ENCODE measurements at regions not wholly inside any gene's neighbourhood (a gene's known extent, or its start where the extent isn't known, plus 50 kb on each side); places are given as distances from the start of the nearest gene placed in this dataset.
A peak's percentile ranks its signal among the peaks of the same experiment; 100 is the strongest.
"Not testable (repeated sequence)": the region's sequence is repeated elsewhere in the genome, so short reads cannot be mapped to it uniquely, and the experiment has no call there.

DNA sequence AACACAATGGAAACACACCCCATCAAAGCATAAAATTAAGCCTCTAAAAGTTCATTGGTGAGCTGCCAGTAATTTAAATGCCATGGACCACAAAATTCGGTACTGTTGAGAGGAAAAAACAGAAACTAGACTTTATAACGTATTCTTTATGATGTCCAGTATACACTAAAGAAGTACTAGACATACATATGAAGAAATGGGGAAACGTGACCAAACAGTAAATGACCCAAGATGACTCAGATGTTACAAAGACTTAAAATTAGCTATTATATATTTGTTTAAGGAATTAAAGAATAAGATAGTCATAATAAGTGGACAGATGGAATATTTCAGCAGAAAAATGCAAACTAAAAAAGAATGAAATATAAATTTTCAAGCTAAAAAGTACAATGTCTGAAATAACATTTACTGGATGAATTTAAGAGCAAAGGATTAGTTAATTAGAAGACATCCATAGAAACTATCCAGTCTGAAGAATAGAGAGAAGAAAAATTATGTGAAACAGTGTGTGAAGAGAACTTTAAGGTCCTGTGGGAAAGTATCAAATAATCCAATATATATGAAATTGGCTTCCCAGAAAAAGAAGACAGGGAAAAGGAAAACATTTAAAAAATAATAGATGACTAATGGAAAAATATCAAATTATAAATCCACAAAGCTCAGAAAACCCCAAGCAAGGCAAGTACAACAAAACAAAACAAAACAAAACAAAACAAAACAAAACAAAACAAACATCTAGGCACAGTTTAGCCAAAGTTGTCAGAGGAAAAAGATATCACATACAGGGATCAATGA, 69.4 kb downstream of the SAMD9 start:
- intact Hi-C loops (cut with DNase I), result no loop called here
- no peak for DNase-seq (ENCODE audit: missing footprints)

DNA sequence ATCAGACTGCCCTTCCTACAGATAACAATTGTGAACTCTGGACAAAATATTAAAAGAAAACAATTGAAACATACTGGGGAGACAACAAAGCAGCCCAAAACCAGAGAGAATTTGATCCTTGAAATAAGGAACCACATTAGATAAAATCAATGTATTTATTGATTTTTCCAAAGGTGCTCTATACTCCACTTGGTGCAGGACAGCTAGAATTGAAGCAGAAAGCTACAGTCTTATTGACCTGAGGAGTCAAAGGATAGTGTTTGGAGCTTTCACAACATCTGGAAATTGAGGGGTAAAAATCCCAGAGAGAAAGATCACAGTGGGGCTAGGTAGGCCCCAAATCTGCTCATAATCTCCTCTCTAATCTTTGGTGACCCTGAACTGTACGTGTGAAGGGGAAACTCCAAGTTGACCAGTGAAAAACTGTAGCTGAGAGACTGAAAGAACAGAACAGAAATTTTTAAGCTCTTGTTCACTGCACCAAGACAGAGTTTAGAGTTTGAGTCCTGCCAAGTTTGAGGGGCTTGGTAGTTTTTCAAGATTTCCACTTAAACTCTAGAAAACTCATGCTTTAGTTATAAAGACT, 70.2 kb downstream of the SAMD9 start:
- intact Hi-C loops (cut with DNase I), result no loop called here
- DNase-seq (ENCODE audit: missing footprints), result no peak
- ATAC-seq, result no peak

More for the DNA sequence above, 69.4 kb downstream of the SAMD9 start:
- no peak for ATAC-seq

DNA sequence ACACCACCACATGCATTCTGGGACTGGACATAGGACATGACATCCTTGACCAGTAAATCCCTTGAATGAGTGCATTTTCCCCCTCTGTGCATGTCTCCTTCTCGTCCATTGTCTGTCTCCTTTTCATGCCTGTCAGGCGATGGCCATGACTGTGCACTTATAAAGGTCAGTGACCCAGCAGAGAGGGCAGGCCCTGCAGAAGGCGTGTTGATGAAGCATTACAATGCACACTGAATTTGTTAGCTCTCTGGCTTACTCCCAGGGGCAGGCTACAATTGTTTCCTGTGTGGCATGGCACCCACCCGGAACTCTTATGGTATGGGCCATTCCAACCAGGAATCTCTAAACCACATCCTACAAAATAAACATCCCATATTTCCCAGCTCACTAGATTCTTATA, 71.1 kb downstream of the SAMD9 start:
- peak; percentile 46 for DNase-seq (ENCODE audit: missing footprints)
- no peak for ATAC-seq
- intact Hi-C loops (cut with DNase I), result no loop called here

DNA sequence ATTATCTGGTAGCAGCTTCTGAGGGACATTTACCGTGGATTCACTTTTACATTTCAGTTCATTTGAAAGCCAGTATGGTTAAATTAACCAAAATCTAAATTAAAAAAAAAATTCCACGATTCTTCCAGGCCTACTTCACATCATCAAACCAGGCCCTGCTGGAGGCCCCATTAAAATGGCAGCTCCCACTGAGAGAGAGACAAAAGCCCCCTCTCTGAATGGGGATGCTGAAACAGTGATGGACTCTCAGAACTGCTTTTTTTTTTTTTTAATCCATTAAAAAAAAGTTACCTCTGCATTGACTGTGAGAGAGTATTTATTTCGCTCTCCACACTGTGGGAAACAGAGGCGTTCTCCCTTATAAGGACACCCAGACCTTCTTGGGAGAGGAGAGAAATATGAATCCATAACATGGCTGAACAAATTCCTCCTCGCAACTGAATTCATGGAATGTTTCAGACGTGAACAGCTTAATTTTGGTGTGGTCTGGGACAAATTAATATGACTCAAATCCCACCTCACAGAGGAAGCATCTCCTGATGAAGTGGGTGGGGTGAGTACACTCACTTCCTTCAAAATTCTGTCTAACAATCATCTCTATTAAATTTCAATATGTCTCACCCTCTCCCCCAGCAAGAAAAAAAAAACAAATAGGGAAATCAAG, 73.5 kb downstream of the SAMD9 start:
- intact Hi-C loops (cut with DNase I), result no loop called here

DNA sequence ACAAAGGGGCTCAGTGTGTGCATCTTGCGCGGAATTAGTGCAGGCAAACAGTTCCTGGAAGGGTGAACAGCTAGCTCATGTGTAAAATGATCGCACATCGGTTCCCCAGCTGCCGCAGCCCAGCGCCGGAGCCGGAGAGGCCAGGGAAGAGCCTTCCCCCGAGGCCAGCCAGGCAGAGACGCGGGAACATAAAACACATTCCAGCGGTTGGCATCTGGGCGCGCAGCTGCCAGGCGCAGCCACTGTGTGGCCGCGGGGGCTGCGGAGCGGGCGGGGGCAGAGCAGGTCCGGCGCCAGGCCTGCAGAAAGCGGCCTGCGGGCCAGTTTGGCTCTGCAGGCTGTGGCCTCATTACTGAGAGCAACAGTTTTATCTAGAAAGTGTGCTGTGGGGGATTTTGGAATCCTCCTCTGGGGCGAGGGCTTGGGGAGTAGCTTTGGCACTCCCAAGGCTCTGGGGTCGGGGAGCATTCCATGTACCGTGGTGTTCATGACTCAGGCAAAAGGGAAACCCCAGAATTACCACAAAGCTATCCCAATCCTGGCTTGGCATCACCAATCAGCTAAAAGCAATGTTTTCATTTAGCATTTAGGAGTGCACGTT, 74.3 kb downstream of the SAMD9 start:
- peak; percentile 59 for ATAC-seq
- DNase-seq (ENCODE audit: missing footprints), result peak; percentile 64
- intact Hi-C loops (cut with DNase I), result no loop called here

More for the DNA sequence above, 73.5 kb downstream of the SAMD9 start:
- ATAC-seq, result no peak
- no peak for DNase-seq (ENCODE audit: missing footprints)

DNA sequence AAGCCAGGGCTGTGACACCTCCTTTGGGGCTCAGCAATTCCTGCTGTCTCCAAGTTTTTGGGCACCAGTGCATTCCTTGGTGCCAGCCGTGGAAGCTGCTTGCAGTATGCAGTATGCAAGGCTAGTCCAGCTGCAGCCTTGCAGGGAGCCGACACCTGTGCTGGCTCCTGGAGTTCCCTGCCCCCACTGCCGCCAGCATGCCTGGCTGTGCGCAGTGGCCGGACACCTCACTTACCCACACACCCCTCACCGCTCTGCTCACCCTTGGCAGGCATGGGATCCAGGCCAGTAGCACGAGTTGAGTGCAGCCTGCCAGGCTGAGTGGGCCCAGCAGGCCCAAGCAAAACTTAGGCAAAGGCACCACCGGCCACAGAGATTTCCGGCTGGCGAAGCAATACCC, 77.4 kb downstream of the SAMD9 start:
- intact Hi-C loops (cut with DNase I), result no loop called here
- DNase-seq (ENCODE audit: missing footprints), result peak; percentile 46
- no peak for ATAC-seq

DNA sequence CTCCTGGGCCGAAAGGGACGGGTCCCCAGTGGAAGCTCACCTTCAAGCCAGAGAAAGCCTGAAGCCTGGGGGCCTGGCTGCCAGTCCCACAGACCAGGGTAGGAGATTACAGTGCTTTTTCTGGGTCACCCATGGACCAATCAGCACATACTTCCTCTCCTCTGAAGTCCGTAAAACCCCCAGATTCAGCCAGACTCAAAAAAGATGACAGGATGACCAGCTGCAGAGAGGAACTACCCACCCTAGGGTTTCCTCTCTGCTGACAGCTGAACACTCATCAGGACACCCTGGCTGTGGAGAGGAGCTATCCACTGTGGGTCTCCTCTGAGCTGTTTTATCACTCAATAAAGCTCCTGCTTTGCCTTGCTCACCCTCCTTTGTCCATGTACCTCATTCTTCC, 78.0 kb downstream of the SAMD9 start:
- ATAC-seq (no peak), DNase-seq (ENCODE audit: missing footprints) (peak; percentile 32)
- intact Hi-C loops (cut with DNase I), result no loop called here

DNA sequence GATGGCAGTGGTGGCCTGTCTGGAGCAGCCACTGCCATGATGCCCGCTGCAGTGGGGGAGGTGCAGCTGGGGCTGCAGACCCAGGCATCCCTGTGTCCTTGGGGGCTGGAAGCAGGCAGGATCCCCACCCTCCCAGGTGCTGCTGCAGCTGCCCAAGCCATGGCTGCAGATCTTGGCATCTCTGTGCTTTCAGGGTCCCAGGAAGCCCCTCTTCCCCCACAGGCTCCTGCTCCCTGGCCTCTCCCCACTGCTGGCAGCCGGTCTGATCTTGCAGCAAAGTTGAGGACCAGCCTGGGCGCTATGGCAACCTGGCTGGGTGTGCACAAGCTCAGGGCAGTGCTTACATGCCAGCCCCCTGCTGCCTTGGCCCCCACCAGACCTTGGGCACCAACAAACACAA, 78.5 kb downstream of the SAMD9 start:
- intact Hi-C loops (cut with DNase I), result no loop called here
- ATAC-seq (no peak), DNase-seq (ENCODE audit: missing footprints) (no peak)

DNA sequence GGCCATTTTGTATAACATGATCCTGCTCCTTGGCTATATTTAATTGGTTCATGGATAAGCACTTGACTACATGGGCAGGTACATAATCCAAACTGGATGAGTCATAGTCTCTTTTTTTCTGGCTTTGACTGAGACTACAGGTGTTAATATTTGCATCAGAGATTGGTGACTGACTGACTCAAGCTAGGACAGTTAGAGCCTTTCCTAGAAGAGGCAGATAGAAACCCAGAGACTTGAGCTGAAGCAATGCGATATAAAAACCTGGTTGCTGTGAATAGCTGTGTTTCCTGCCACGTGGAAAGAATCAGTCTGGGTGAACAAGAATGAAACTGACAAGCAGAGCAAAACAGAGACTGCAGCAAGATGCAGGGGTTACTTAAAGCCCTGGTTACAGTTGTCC, 81.0 kb downstream of the SAMD9 start:
- ATAC-seq (no peak), DNase-seq (ENCODE audit: missing footprints) (no peak)
- intact Hi-C loops (cut with DNase I), result no loop called here

DNA sequence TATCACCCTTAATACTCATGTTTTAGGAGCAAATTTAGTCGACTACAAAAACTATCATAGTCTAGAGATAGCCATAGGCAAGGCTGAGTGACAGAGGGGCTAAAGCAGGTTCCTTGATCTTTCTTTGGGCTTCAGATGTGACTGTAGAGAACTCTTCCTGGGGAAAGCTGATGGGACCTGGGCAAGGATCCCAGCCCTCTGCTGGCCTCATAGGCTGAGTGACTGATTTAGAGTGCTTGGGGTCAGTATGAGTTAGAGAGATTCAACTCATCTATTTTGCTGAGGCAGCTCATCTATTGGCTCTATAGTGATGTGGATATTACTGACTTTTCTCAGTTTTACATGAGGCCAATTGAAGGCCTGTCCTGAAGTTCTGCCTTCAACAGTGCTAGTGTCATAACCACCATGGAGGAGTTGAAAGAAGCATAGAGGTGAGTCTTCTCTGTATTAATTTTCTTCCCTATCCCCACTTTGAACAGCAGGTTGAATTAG, 81.6 kb downstream of the SAMD9 start:
- DNase-seq (ENCODE audit: missing footprints) (no peak), ATAC-seq (no peak)
- intact Hi-C loops (cut with DNase I), result no loop called here

DNA sequence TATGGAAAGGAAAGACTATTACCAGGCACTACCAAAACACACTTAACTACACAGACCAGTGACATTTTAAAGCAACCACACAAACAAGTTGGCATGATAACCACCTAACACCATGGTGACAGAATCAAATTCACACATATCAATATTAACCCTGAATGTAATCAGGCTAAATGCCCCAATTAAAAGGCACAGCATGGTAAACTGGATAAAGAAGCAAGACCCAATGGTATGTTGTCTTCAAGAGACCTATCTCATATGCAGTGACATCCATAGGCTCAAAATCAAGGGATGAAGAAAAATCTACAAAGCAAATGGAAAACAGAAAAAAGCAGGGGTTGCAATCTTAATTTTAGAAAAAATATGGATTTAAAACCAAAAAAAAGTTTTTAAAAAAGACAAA, 86.0 kb downstream of the SAMD9 start:
- DNase-seq (ENCODE audit: missing footprints) (no peak), ATAC-seq (no peak)
- intact Hi-C loops (cut with DNase I), result no loop called here

DNA sequence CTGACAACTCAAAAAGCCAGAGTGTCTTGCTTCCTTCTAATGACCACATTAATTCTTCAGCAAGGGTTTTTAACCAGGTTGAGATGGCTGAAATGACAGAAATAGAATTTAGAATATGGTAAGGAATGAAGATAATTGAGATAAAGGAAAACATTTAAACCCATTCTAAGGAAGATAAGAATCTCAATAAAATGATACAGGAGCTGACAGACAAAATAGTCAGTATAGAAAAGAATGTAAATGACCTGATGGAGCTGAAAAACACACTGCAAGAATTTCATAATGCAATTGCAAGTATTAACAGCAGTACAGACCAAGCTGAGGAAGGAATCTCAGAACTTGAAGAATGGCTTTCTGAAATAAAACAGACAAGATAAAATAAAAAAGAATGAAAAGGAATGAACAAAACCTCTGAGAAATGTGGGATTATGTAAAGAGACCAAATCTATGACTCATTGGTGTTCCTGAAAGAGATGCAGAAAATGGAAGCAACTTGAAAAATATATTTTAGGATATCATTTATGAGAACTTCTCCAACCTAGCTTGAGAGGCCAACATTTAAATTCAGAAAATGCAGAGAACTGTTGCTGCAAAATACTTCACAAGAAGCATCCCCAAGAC, 87.1 kb downstream of the SAMD9 start:
- ATAC-seq (no peak), DNase-seq (ENCODE audit: missing footprints) (no peak)
- intact Hi-C loops (cut with DNase I), result no loop called here

DNA sequence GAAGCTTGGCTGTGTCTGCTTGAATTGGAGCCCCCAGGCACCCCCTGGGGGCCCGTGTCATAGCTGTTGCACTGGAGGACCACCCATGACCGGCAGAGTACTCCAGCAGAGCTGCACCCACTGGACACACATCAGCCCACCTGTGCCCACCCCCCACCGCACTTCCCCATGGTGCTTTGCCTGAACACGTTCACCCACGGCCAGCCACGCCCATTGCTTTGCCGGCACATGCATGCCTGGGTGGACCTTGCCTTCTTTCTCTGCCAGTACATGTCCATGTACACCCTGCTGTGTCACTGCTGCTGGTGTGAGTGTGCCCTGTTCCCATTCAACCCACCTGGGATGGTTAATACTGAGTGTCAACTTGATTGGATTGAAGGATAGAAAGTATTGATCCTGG, 88.7 kb downstream of the SAMD9 start:
- DNase-seq (ENCODE audit: missing footprints) (peak; percentile 49), ATAC-seq (no peak)
- intact Hi-C loops (cut with DNase I), result no loop called here

DNA sequence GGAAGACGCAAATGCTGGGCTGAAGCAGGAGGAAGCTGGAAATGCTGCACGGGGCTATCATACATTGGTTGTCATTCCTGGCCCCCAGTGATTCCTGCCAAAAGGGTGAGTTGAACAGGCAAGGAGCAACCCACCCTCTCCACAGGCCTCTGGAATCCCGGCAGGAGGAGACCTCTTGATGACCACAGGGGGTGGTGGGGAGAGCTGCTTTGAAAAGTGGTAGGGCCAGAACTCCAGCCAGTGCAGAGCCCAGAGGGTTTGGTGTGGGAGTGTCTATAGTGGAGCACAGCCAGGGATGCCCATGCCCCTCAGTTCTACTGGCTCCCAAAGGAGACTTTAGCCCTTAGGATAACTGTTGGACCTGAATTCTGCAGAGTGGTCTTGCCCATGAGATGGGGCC, 89.2 kb downstream of the SAMD9 start:
- intact Hi-C loops (cut with DNase I), result no loop called here
- DNase-seq (ENCODE audit: missing footprints), result no peak
- ATAC-seq, result no peak

DNA sequence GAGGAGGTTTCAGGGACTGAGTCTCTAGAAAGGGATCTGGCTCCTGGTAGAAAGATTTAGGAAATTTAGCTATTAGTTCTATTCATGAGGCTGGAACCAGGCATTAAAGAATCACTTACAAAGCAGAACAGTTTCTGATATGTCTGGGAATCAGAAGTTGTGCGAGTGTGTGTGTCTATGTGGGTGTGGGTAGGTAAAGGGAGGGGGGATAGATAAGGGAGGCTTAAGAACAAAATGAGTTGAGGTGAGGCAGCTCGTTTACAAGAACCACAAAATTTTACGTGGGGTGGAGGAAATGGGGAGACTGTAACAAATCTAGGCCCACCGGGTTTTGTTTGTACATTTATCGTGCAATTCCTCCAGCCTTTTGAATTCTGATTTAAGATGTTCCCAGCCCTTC, 90.7 kb downstream of the SAMD9 start:
- intact Hi-C loops (cut with DNase I), result no loop called here
- ATAC-seq, result no peak

DNA sequence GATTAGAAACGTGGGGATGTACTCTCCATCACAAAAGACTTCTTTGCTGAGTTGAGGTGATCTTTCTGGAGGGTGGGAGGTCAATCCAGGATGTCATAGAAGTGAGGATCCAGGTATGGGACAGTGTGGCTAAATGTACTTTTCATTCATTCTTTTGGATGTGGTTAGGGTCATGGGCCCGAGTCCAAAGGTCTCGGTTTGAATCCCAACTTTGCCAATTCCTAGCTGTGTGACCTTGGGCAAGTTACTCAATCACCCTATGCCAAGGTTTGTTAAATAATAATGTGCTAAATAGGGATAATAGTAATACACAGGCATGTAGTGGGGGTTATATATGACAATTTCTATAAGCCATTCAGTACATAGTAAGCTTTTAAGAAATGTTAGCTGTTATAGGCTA, 91.4 kb downstream of the SAMD9 start:
- no peak for DNase-seq (ENCODE audit: missing footprints)
- ATAC-seq, result no peak
- intact Hi-C loops (cut with DNase I), result no loop called here

More for the DNA sequence above, 90.7 kb downstream of the SAMD9 start:
- no peak for DNase-seq (ENCODE audit: missing footprints)

DNA sequence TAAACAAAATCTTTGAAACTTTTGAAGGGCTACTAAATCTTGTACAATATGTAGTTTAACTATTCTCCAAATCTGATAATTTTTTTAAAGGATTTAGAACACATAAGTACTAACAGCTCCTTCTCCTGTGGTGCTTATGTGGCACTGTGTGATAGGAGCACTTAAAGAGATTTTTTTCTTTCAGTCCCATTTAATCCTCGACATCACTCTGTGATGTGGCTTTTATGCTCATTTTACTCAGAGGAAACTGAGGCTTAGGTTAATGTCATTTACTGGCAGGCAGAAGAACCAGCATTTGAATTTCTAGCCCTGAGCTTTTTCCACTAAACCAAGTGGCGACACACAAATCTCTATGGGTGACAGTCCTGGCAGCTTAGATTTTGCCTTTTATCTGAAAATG, 92.4 kb downstream of the SAMD9 start:
- DNase-seq (ENCODE audit: missing footprints), result no peak
- intact Hi-C loops (cut with DNase I), result no loop called here
- no peak for ATAC-seq

DNA sequence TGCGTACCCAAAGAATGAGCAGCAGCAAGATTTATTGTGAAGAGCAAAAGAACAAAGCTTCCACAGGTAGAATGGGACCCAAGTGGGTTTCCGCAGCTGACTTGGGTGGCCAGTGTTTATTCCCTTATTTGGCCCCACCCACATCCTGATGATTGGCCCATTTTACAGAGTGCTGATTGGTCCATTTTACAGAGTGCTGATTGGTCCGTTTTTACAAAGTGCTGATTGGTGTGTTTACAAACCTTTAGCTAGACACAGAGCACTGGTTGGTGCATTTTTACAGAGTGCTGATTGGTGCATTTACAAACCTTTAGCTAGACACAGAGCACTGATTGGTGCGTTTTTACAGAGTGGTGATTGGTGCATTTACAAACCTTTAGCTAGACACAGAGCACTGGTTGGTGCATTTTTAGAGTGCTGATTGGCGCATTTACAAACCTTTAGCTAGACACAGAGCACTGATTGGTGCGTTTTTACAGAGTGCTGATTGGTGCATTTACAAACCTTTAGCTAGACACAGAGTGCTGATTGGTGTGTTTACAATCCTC, 94.8 kb downstream of the SAMD9 start:
- DNase-seq (ENCODE audit: missing footprints); ATAC-seq; intact Hi-C loops (cut with DNase I): not testable (repeated sequence)

DNA sequence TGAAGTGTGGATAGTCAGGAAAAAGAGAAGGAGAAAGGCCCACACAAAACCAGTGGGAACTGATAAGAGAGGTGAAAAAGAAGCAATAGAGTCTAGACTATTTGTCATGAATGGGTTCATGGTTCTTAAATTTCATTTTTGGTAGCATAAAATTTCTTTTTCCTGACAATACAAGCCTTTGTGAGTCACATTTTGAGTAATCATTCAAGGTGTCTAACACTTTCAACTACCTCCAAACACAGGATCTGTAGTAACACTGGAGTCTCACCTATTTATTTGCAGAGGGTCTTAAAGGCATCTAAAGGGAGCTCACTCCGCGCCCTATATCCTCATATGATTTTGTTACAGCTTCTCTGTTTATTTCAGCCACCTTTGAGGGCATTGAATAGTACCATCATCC, 96.0 kb downstream of the SAMD9 start:
- no peak for ATAC-seq
- DNase-seq (ENCODE audit: missing footprints), result no peak
- intact Hi-C loops (cut with DNase I), result no loop called here
